Activated B cell treated with CpG ODN at 0.5 μM for 24 hours (primary cell): ENCODE measurements at regions not wholly inside any gene's neighbourhood (a gene's known extent, or its start where the extent isn't known, plus 50 kb on each side); places are given as distances from the start of the nearest gene placed in this dataset.
"Not testable (repeated sequence)": the region's sequence is repeated elsewhere in the genome, so short reads cannot be mapped to it uniquely, and the experiment has no call there.

Experiments used
- ATAC-seq: fragments of 200-7000 bp; cut with Tn5 transposase; one replicate; pipeline ENCODE4 v1.10.0; 2021; ENCODE audit warnings: low read depth, mild to moderate bottlenecking, moderate library complexity
- CTCF ChIA-PET: fragments of 350-600 bp; sonication (Branson Sonifier 250); formaldehyde crosslinking; loops from one replicate; lab custom pipeline; 2021; ENCODE audit warnings: antibody characterized with exemption; lab: Charles Lee
- POLR2A ChIA-PET: fragments of 350-600 bp; sonication (Branson Sonifier 250); formaldehyde crosslinking; loops from one replicate; lab custom pipeline; 2021; ENCODE audit warnings: antibody characterized with exemption; lab: Charles Lee
- DNase-seq: peaks from one replicate; pipeline ENCODE4 v3.0.0; 2022
- H3K27ac Mint-ChIP-seq: one replicate; pipeline ENCODE4 v1.8.0; 2020; ENCODE audit warnings: mixed read lengths
- H3K27me3 Mint-ChIP-seq: one replicate; pipeline ENCODE4 v1.8.0; 2021; ENCODE audit warnings: mixed read lengths
- H3K36me3 Mint-ChIP-seq: one replicate; pipeline ENCODE4 v1.8.0; 2021; ENCODE audit warnings: low read depth, mixed read lengths
- H3K4me1 Mint-ChIP-seq: one replicate; pipeline ENCODE4 v1.8.0; 2021; ENCODE audit warnings: mixed read lengths
- H3K4me3 Mint-ChIP-seq: one replicate; pipeline ENCODE4 v1.8.0; 2020; ENCODE audit warnings: mild to moderate bottlenecking, mixed read lengths
- H3K9me3 Mint-ChIP-seq: one replicate; pipeline ENCODE4 v1.8.0; 2020; ENCODE audit warnings: mixed read lengths
- CTCF ChIP-seq: fragments of 200-600 bp; IDR thresholded peaks from one replicate; pipeline ENCODE4 v1.8.0; 2022; ENCODE audit warnings: antibody characterized with exemption, mild to moderate bottlenecking
- intact Hi-C: fragments of 100-400 bp; cut with micrococcal nuclease; formaldehyde crosslinking; loops from one replicate; pipeline ENCODE4 v1.15.1; 2024

- peaks cover 5% of the 10 kb centered on the region for H3K9me3 Mint-ChIP-seq
- H3K36me3 Mint-ChIP-seq: no peaks in the 10 kb centered on the region
- CTCF ChIA-PET: no interaction called here
- intact Hi-C loops: no loop called here
- no peak for DNase-seq
- H3K4me3 Mint-ChIP-seq: no peak overlapping the region
- POLR2A ChIA-PET: no interaction called here
- no peak overlapping the region for H3K27ac Mint-ChIP-seq
- H3K27me3 Mint-ChIP-seq: no peaks in the 10 kb centered on the region
- no peak for ATAC-seq
- TF ChIP-seq CTCF: no peak
- H3K4me1 Mint-ChIP-seq: no peaks in the 10 kb centered on the region
Measured at GRCh38 chr3:4191971-4192370, 111.2 kb upstream of the SETMAR start.

- intact Hi-C loops: no loop called here
- TF ChIP-seq CTCF: no peak
- Mint-ChIP-seq H3K27me3 (no peaks in the 10 kb centered on the region), H3K36me3 (no peaks in the 10 kb centered on the region), H3K9me3 (peaks cover 3% of the 10 kb centered on the region), H3K27ac (no peak overlapping the region), H3K4me3 (no peak overlapping the region), H3K4me1 (no peaks in the 10 kb centered on the region)
- ChIA-PET CTCF (no interaction called here), POLR2A (no interaction called here)
- no peak for ATAC-seq
- no peak for DNase-seq
Measured at GRCh38 chr3:4195006-4195405, 108.2 kb upstream of the SETMAR start.

- ChIA-PET POLR2A (no interaction called here), CTCF (no interaction called here)
- Mint-ChIP-seq H3K4me1 (no peaks in the 10 kb centered on the region), H3K9me3 (peaks cover 8% of the 10 kb centered on the region), H3K4me3 (no peak overlapping the region), H3K27me3 (no peaks in the 10 kb centered on the region), H3K36me3 (no peaks in the 10 kb centered on the region), H3K27ac (no peak overlapping the region)
- ATAC-seq (no peak), DNase-seq (no peak)
- intact Hi-C loops: no loop called here
- TF ChIP-seq CTCF: no peak
Measured at GRCh38 chr3:4196506-4197147, 106.5 kb upstream of the SETMAR start.

GRCh38 chr3:4197670-4198069 lies 105.5 kb upstream of the SETMAR start:
- H3K27me3 Mint-ChIP-seq: no peaks in the 10 kb centered on the region
- no peak for TF ChIP-seq CTCF
- ChIA-PET CTCF (no interaction called here), POLR2A (no interaction called here)
- no peak for DNase-seq
- no peak overlapping the region for H3K27ac Mint-ChIP-seq
- no peaks in the 10 kb centered on the region for H3K4me1 Mint-ChIP-seq
- H3K4me3 Mint-ChIP-seq: no peak overlapping the region
- H3K36me3 Mint-ChIP-seq: no peaks in the 10 kb centered on the region
- no peak for ATAC-seq
- peaks cover 9% of the 10 kb centered on the region for H3K9me3 Mint-ChIP-seq
- intact Hi-C loops: no loop called here

GRCh38 chr3:4198491-4198890 lies 104.7 kb upstream of the SETMAR start:
- POLR2A ChIA-PET: no interaction called here
- intact Hi-C loops: no loop called here
- H3K4me3 Mint-ChIP-seq: no peak overlapping the region
- no peaks in the 10 kb centered on the region for H3K27me3 Mint-ChIP-seq
- no peak overlapping the region for H3K27ac Mint-ChIP-seq
- no peak for TF ChIP-seq CTCF
- no peaks in the 10 kb centered on the region for H3K4me1 Mint-ChIP-seq
- H3K36me3 Mint-ChIP-seq: no peaks in the 10 kb centered on the region
- ATAC-seq (no peak), DNase-seq (no peak)
- H3K9me3 Mint-ChIP-seq: peaks cover 6% of the 10 kb centered on the region
- CTCF ChIA-PET: no interaction called here

GRCh38 chr3:4204776-4205175 lies 98.4 kb upstream of the SETMAR start:
- H3K36me3 Mint-ChIP-seq, H3K27me3 Mint-ChIP-seq, H3K4me1 Mint-ChIP-seq, H3K4me3 Mint-ChIP-seq, ATAC-seq, H3K27ac Mint-ChIP-seq, CTCF ChIA-PET, H3K9me3 Mint-ChIP-seq, DNase-seq, intact Hi-C loops, POLR2A ChIA-PET: not testable (repeated sequence)
